Urinary bladder (tissue), 3 donors: ENCODE measurements at regions not wholly inside any gene's neighbourhood (a gene's known extent, or its start where the extent isn't known, plus 50 kb on each side); places are given as distances from the start of the nearest gene placed in this dataset.

Experiments used
- DNase-seq: peaks from one replicate; pipeline ENCODE4 v3.0.0-alpha.2; 2015; ENCODE audit errors: extremely low spot score
- H3K27ac ChIP-seq: one replicate; pipeline ENCODE4 v1.5.1; 2013; ENCODE audit warnings: low read depth, mild to moderate bottlenecking, moderate library complexity
- H3K36me3 ChIP-seq: one replicate; pipeline ENCODE4 v1.6.1; 2013; ENCODE audit warnings: mild to moderate bottlenecking, moderate library complexity; ENCODE audit not compliant: insufficient read depth
- H3K4me1 ChIP-seq: one replicate; pipeline ENCODE4 v1.6.1; 2013; ENCODE audit warnings: mild to moderate bottlenecking, moderate library complexity; ENCODE audit not compliant: insufficient read depth
- H3K4me3 ChIP-seq: one replicate; pipeline ENCODE4 v1.5.1; 2013; ENCODE audit warnings: low read depth, low read length
- WGBS: extraction: QIAGEN DNeasy Blood & Tissue Kit; methylation state at CpG from one replicate; pipeline ENCODE4 v1.1.7; 2013; 5-methylcytosine and 5-hydroxymethylcytosine counted together
- donor health status: healthy with polysubstance abuse.
- donor health status: healthy.

GRCh38 chr2:195406886-195407603, 250.0 kb upstream of the SLC39A10 start:
- H3K27ac ChIP-seq: no peak overlapping the region
- H3K36me3 ChIP-seq: no peaks in the 10 kb centered on the region
- DNase-seq: no peak
- 82% methylated on average over 13 of the region's 13 CpGs for WGBS
- H3K4me1 ChIP-seq: no peaks in the 10 kb centered on the region
- no peak overlapping the region for H3K4me3 ChIP-seq

DNA sequence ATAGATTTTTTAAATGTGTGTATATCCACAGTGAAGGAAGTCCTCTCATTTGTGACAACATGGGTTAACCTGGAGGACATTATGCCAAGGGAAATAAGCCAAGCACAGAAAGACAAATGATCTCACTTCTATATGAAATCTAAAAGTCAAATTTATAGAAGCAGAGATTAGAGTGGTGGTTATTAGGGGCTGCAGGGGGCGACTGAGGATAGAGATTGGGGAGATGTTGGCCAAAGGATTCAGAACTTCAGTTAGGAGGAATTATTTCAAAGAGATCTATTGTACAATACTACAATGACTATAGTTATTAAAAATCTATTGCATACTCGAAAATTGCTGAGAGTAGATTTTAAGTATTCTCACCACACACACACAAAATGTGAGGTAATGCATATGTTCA, 252.4 kb upstream of the SLC39A10 start:
- 62% methylated on average over 2 of the region's 2 CpGs for WGBS
- DNase-seq: no peak
- Histone ChIP-seq H3K4me1 (no peaks in the 10 kb centered on the region), H3K27ac (no peak overlapping the region), H3K36me3 (no peaks in the 10 kb centered on the region), H3K4me3 (no peak overlapping the region)

GRCh38 chr2:195396479-195396878, 260.5 kb upstream of the SLC39A10 start:
- 70% methylated on average over 2 of the region's 2 CpGs for WGBS
- no peak overlapping the region for H3K27ac ChIP-seq
- no peak for DNase-seq
- H3K4me1 ChIP-seq: no peaks in the 10 kb centered on the region
- H3K4me3 ChIP-seq: no peak overlapping the region
- H3K36me3 ChIP-seq: no peaks in the 10 kb centered on the region

- no peak for DNase-seq
- Histone ChIP-seq H3K4me1 (no peaks in the 10 kb centered on the region), H3K27ac (no peak overlapping the region), H3K36me3 (no peaks in the 10 kb centered on the region), H3K4me3 (no peak overlapping the region)
These were observed 261.7 kb upstream of the SLC39A10 start for GRCh38 chr2:195395362-195395761.

GRCh38 chr2:195392446-195393336, 264.3 kb upstream of the SLC39A10 start:
- DNase-seq: no peak
- Histone ChIP-seq H3K27ac (no peak overlapping the region), H3K4me1 (no peaks in the 10 kb centered on the region), H3K36me3 (no peaks in the 10 kb centered on the region), H3K4me3 (no peak overlapping the region)
- 91% methylated on average over 2 of the region's 2 CpGs for WGBS

- Histone ChIP-seq H3K4me3 (no peak overlapping the region), H3K27ac (no peak overlapping the region), H3K36me3 (no peaks in the 10 kb centered on the region), H3K4me1 (no peaks in the 10 kb centered on the region)
- DNase-seq: no peak
- 86% methylated on average over 2 of the region's 2 CpGs for WGBS
These were observed 266.2 kb upstream of the SLC39A10 start for GRCh38 chr2:195390686-195391321.

DNA sequence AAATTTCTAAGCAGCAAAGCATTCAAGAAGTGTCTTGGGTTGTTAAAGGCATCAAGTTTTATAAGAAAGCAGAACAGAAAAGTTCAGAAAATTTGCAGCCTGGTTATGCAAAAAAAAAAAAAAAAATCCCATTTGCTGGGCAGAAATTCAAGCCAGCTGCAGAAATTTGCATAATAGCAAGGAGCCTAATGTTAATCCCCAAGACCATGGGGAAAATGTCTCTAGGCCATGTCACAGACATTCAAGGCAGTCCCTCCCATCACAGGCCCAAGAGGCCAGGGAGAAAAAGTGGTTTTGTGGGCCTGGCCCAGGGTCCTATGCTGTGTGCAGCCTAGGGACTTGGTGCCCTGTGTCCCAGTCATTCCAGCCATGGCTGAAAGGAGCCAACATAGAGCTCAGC, 269.0 kb upstream of the SLC39A10 start:
- no peak overlapping the region for H3K27ac ChIP-seq
- DNase-seq: no peak
- H3K4me3 ChIP-seq: no peak overlapping the region
- no peaks in the 10 kb centered on the region for H3K4me1 ChIP-seq
- no peaks in the 10 kb centered on the region for H3K36me3 ChIP-seq

- DNase-seq: no peak
- WGBS: 79% methylated on average over 2 of the region's 2 CpGs
These were observed 274.8 kb upstream of the SLC39A10 start for GRCh38 chr2:195382186-195382585.

GRCh38 chr2:195370167-195370943, 286.7 kb upstream of the SLC39A10 start:
- no peak overlapping the region for H3K4me3 ChIP-seq
- WGBS: 93% methylated on average over 4 of the region's 4 CpGs
- no peaks in the 10 kb centered on the region for H3K36me3 ChIP-seq
- DNase-seq: no peak
- no peaks in the 10 kb centered on the region for H3K4me1 ChIP-seq
- no peak overlapping the region for H3K27ac ChIP-seq

More at GRCh38 chr2:195382186-195382585, 274.8 kb upstream of the SLC39A10 start:
- no peaks in the 10 kb centered on the region for H3K4me1 ChIP-seq
- H3K27ac ChIP-seq: no peak overlapping the region
- H3K4me3 ChIP-seq: no peak overlapping the region
- no peaks in the 10 kb centered on the region for H3K36me3 ChIP-seq

DNA sequence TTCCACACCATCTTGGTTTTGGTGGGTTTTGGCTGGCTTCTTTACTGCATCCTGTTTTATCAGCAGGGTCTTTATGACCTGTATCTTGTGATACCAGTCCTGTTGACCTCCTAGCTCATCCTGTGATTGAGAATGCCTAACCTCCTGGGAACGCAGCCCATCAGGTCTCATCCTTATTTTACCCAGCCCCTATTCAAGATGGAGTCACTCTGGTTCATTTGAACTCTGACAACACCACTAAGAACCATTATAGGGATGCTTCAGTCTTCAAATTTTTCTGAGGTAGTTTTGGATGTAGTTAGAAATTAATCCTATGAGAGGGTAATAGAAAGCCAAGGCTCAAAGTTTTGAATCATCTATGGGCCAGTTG, 287.8 kb upstream of the SLC39A10 start:
- no peak for DNase-seq
- 0% methylated on average over 1 of the region's 1 CpG for WGBS

DNA sequence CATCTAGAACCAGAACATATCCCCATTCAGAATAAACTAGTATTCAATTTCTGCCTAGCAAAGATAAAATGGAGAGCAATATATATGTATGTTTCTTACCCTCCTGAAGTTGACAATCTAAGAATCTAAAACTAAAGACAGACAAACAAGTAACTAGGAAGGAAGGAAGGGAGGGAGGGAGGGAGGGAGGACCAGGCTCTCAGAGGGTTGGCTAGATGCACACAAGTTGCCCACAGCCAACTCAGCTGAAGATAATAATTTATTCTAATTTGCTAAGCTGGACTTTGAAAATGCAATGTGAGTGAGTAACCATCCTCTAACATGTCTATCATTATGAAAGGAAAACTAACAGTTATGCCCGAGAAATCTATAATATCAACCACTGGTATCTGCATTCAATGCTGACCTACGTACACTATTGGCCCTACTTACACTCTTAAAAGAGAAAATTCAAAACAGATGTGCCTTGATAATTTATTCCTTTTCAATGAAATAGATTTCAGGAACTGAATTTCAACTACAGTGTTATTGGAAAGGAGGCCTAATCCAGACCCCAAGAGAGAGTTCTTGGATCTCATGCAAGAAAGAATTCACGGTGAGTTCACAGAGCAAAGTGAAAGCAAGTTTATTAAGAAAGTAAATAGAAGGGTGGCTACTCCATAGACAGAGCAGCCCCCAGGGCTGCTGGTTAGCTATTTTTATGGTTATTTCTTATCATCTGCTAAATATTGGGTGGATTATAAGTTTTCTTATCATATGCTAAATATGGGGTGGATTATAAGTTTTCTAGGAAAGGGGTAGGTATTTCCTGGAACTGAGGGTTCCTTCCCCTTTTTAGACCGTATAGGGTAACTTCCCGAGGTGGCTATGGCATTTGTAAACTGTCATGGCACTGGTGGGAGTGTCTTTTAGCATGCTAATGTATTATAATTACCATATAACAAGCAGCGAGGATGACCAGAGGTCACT, 288.5 kb upstream of the SLC39A10 start:
- WGBS: 74% methylated on average over 6 of the region's 6 CpGs
- H3K27ac ChIP-seq: no peak overlapping the region
- no peak overlapping the region for H3K4me3 ChIP-seq
- H3K36me3 ChIP-seq: no peaks in the 10 kb centered on the region
- H3K4me1 ChIP-seq: no peaks in the 10 kb centered on the region
- DNase-seq: no peak

More for the DNA sequence above, 287.8 kb upstream of the SLC39A10 start:
- Histone ChIP-seq H3K27ac (no peak overlapping the region), H3K4me3 (no peak overlapping the region), H3K36me3 (no peaks in the 10 kb centered on the region), H3K4me1 (no peaks in the 10 kb centered on the region)

- 66% methylated on average over 2 of the region's 2 CpGs for WGBS
- Histone ChIP-seq H3K27ac (no peak overlapping the region), H3K36me3 (no peaks in the 10 kb centered on the region), H3K4me3 (no peak overlapping the region), H3K4me1 (no peaks in the 10 kb centered on the region)
- DNase-seq: no peak
These were observed 289.2 kb upstream of the SLC39A10 start for GRCh38 chr2:195367809-195368208.
